ENCODE measurements at regions not wholly inside any gene's neighbourhood (a gene's known extent, or its start where the extent isn't known, plus 50 kb on each side); places are given as distances from the start of the nearest gene placed in this dataset.

DNA sequence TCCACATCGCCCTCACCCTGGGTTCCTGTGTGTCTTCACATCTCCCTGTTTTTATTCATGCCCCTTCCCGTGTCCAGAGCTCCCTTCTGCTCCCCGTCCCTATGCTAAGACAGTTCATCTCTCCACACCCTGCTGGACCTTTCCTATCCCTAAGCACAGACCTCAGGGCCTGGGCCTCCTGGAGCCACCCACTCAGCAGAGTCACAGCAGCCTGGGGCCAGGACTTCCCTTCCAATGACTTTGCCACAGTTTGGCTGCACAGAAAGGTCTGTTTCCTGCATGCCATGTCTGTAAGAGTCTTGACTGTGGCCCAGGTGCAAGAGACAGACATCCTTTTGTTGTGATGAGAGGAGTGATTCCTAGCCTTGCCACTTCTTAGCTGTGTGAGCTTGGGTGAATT lies 470.7 kb downstream of the TSHZ3 start:
- DNase-seq (ENCODE audit: low read depth in 4 of 4, low spot score in 1 of 4) = no peak

GRCh38 chr19:30877661-30878113 lies 471.5 kb downstream of the TSHZ3 start:
- no peak for DNase-seq (ENCODE audit: low read depth in 4 of 4, low spot score in 1 of 4)

DNA sequence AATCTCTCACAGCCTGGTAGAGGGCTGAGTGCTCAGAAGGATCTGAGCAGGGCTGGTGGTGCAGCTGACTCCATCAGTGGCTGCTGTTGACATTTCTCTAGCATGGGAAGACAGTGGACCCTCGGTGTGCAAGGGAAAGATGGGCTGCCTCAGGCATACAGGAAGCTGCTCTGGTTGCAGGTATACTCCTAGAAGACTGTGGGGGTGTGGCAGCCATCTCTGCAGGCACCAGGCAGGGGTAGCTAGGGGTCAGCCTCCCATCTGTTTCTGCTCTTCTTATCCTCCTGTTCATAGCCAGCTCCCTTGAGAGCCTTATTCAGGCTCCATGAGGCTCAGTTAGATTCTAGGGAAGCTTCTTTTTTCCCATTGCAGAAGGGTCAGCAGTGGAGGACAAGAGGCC lies 475.5 kb downstream of the TSHZ3 start:
- no peak for DNase-seq (ENCODE audit: low read depth in 4 of 4, low spot score in 1 of 4)

GRCh38 chr19:30873003-30873402 lies 476.2 kb downstream of the TSHZ3 start:
- no peak for DNase-seq (ENCODE audit: low read depth in 4 of 4, low spot score in 1 of 4)

DNA sequence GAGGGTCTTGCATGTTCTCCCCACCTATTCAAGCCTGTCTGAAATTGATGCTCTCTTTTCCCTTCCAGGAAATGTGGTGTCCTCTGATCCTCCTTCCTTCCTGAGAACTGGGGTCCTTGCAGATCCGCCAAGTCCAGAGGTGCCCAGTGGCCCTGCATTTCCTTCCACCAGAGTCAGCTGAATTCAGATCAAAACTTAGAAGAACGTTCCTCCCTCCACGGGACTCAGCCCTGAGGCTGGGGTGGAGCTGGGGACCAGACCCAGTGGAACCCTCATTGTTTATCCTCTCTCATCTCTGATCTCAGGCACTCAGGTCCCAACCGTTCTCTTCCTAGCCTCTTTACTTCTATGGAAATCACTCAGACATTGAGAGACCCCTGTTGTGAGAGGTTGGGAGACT lies 477.3 kb downstream of the TSHZ3 start:
- no peak for DNase-seq (ENCODE audit: low read depth in 4 of 4, low spot score in 1 of 4)

- no peak for DNase-seq (ENCODE audit: low read depth in 4 of 4, low spot score in 1 of 4)
Measured at GRCh38 chr19:30870876-30871275, 478.4 kb downstream of the TSHZ3 start.

GRCh38 chr19:30865511-30865910 lies 483.7 kb downstream of the TSHZ3 start:
- no peak for DNase-seq (ENCODE audit: low read depth in 4 of 4, low spot score in 1 of 4)

- DNase-seq (ENCODE audit: low read depth in 4 of 4, low spot score in 1 of 4) = no peak
Measured at GRCh38 chr19:30864391-30865215, 484.6 kb downstream of the TSHZ3 start.

DNA sequence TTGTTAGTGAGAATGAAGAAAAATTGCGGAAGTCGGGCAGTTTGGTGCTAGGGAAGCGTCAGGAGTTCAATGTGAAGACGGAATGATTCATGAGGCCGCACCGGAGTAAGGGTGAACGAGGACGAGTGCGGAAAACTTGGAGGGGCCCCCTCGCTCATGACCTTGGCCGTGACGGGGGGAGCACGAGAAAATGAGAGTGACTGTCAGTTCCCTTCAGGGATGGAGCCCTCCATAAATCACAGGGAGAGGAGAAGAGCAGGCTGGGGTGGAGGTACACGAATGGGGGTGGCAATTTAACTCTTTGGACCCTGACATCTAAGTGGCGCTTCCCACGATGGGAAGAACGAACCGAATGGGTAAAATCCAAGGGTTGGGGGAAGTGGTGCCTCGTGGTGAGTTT lies 486.4 kb downstream of the TSHZ3 start:
- DNase-seq (ENCODE audit: low read depth in 4 of 4, low spot score in 1 of 4) = no peak

- DNase-seq (ENCODE audit: low read depth in 4 of 4, low spot score in 1 of 4) = no peak
Measured at GRCh38 chr19:30861919-30862318, 487.3 kb downstream of the TSHZ3 start.

- DNase-seq (ENCODE audit: low read depth in 4 of 4, low spot score in 1 of 4) = no peak
Measured at GRCh38 chr19:30857966-30858490, 485.8 kb downstream of the ZNF536 start.

- DNase-seq (ENCODE audit: low read depth in 4 of 4, low spot score in 1 of 4) = no peak
Measured at GRCh38 chr19:30857388-30857787, 485.2 kb downstream of the ZNF536 start.

DNA sequence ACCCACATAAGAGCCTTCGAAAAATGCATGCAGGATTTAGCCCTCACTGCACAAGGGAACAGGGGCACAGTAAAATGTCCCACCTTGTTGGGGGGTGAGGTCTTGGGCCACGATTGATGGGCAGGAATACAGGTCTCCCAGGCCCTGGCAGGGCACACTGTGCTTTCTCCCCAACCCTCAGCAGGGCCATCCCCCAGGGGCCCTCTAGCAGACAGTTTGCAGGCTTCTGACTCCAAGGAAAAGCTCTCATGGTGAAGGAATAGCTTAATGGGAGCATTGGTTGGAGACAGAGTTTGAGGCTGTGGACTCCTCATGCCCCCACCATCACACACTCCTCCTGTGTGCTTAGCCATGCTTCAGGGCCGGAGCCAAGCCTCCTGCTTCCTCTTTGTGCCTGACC lies 484.6 kb downstream of the ZNF536 start:
- no peak for DNase-seq (ENCODE audit: low read depth in 4 of 4, low spot score in 1 of 4)

DNA sequence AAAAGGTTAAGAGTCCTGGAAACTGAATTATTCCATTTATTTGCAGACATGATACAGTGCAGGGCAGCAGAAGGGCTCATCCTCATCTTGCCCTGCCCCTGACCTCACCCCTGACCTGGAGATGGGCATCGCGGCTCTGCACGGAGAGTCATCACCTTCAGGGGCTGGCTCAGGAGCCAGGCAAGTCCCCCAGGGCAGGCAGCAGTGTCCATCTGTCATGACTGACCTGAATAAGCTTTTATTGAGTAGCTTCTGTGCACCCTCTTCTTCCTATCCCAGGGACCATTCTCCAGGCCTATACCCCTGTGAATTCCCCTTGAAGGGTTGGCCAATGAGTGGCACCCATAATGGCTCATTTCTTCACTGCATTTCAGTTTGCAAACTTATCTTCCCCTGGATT lies 484.2 kb downstream of the ZNF536 start:
- no peak for DNase-seq (ENCODE audit: low read depth in 4 of 4, low spot score in 1 of 4)

GRCh38 chr19:30855442-30855841 lies 483.3 kb downstream of the ZNF536 start:
- DNase-seq (ENCODE audit: low read depth in 4 of 4, low spot score in 1 of 4) = no peak

GRCh38 chr19:30854661-30855060 lies 482.5 kb downstream of the ZNF536 start:
- DNase-seq (ENCODE audit: low read depth in 4 of 4, low spot score in 1 of 4) = no peak

GRCh38 chr19:30854207-30854606 lies 482.0 kb downstream of the ZNF536 start:
- DNase-seq (ENCODE audit: low read depth in 4 of 4, low spot score in 1 of 4) = no peak

GRCh38 chr19:30853036-30853435 lies 480.9 kb downstream of the ZNF536 start:
- no peak for DNase-seq (ENCODE audit: low read depth in 4 of 4, low spot score in 1 of 4)

- DNase-seq (ENCODE audit: low read depth in 4 of 4, low spot score in 1 of 4) = no peak
Measured at GRCh38 chr19:30852168-30852567, 480.0 kb downstream of the ZNF536 start.

DNA sequence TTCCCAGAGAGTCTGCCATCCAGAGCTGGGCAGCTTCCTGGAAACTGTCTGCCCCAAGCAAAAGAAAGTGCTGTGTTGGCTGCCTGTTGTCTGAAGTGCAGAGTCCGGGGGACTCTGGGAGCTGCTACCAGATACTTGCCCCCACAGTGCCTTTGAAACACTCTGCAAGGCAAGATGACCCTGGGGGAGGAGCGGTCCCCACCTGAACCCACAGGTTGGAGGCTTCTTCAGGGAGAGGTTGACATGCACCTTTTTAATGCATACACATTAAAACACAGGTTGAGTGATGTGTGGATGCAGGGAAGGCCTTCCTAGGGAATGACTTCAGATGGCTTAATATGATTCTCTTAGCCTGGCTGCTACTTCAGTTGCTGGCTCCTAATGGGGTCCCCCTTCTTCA lies 479.5 kb downstream of the ZNF536 start:
- no peak for DNase-seq (ENCODE audit: low read depth in 4 of 4, low spot score in 1 of 4)

DNA sequence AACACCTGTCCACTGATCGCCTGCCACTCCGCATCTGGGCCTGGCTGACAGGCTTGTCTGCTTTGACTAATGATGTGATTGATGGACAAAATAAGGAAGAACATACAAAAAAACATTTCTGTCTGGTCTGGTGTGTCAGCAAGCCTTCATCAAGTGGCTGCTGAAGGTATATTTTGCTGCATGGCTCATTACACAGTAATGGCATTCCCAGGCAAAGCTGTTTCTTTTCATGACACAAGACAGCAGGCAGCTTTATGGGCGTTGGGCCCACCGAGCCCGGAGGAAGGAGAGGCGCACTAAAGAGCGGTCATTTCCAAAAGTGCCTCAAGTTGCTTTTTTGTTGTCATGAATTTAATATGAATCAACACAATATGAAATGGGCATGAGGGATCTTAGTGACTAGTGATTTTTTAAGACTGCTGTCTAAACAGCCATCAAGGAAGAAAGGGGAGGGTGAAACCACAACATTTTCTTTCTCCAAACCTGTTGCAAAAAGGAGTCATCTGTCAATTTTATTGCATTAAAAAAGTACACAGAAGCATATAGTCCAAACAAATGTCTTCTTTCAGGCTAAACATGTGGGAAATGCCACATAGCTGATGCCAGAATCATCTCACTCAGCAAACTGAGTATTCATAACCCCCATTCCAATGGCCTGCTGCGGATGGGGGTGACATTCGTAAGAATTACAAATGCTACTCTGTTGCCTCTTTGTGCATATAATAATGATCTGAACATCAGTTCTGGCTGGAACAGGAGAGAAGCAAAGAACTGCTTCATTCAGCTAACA lies 476.6 kb downstream of the ZNF536 start:
- no peak for DNase-seq (ENCODE audit: low read depth in 4 of 4, low spot score in 1 of 4)

- DNase-seq (ENCODE audit: low read depth in 4 of 4, low spot score in 1 of 4) = no peak
Measured at GRCh38 chr19:30846102-30846501, 473.9 kb downstream of the ZNF536 start.

All from stimulated activated CD4-positive, alpha-beta T cell treated with anti-CD3 and anti-CD28 coated beads, Interleukin-1b, Interleukin-23, amount 100 ng/mL, for 24 hours (primary cell).